ENCODE measurements at regions not wholly inside any gene's neighbourhood (a gene's known extent, or its start where the extent isn't known, plus 50 kb on each side); places are given as distances from the start of the nearest gene placed in this dataset.

GRCh38 chr9:108043585-108043984, 554.0 kb upstream of the KLF4 start:
- no peak overlapping the region for H3K27ac ChIP-seq (ENCODE audit: low read length in 2 of 2)
- WGBS (ENCODE audit: insufficient coverage): no CpG with 5 or more reads among the region's 1 CpG
- H3K4me1 Mint-ChIP-seq: no peaks in the 10 kb centered on the region
- no peak overlapping the region for H3K9ac ChIP-seq (ENCODE audit: low read length)
- H3K27ac Mint-ChIP-seq: no peak overlapping the region
- H3K9me3 ChIP-seq (ENCODE audit: control extremely low read depth in 1 of 3, control insufficient read depth in 2 of 3, insufficient read depth in 1 of 3, low read length in 2 of 3): peaks cover 3 to 7% (median 7%) of the 10 kb centered on the region in 3 donors
- DNase-seq (no peak), ATAC-seq (ENCODE audit: low read depth) (no peak)
- CTCF ChIA-PET: no interaction called here
- H3K4me2 ChIP-seq (replicated peaks; ENCODE audit: low read depth, low read length, poor library complexity, severe bottlenecking): no peak overlapping the region
- POLR2A ChIA-PET: no interaction called here
- intact Hi-C loops (cut with micrococcal nuclease): no loop called here
- no peak overlapping the region for H3K4me3 Mint-ChIP-seq
- no peaks in the 10 kb centered on the region for H3K4me1 ChIP-seq (ENCODE audit: control insufficient read depth in 2 of 2, insufficient read depth in 2 of 2, low read length in 2 of 2)
- no peaks in the 10 kb centered on the region for H3K36me3 ChIP-seq (replicated peaks in 1 of 2; ENCODE audit: control extremely low read depth in 1 of 2, control insufficient read depth in 1 of 2, extremely low read depth in 1 of 2, insufficient read depth in 2 of 2, low read length in 1 of 2)
- no peaks in the 10 kb centered on the region for H3K27me3 ChIP-seq (replicated peaks in 1 of 4; ENCODE audit: control extremely low read depth in 1 of 4, control insufficient read depth in 3 of 4, insufficient read depth in 4 of 4, low read length in 3 of 4)
- H2AFZ ChIP-seq (ENCODE audit: insufficient read depth, low read depth, low read length, poor library complexity, severe bottlenecking): no peak overlapping the region
- no peak for TF ChIP-seq EZH2 (IDR thresholded peaks at IDR 0.05; ENCODE audit: borderline replicate concordance, insufficient read depth, low read depth, low read length, poor library complexity, severe bottlenecking)
- TF ChIP-seq, protein P1, sequence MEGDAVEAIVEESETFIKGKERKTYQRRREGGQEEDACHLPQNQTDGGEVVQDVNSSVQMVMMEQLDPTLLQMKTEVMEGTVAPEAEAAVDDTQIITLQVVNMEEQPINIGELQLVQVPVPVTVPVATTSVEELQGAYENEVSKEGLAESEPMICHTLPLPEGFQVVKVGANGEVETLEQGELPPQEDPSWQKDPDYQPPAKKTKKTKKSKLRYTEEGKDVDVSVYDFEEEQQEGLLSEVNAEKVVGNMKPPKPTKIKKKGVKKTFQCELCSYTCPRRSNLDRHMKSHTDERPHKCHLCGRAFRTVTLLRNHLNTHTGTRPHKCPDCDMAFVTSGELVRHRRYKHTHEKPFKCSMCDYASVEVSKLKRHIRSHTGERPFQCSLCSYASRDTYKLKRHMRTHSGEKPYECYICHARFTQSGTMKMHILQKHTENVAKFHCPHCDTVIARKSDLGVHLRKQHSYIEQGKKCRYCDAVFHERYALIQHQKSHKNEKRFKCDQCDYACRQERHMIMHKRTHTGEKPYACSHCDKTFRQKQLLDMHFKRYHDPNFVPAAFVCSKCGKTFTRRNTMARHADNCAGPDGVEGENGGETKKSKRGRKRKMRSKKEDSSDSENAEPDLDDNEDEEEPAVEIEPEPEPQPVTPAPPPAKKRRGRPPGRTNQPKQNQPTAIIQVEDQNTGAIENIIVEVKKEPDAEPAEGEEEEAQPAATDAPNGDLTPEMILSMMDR (IDR thresholded peaks at IDR 0.05): no peak
- H3K9me3 Mint-ChIP-seq (ENCODE audit: insufficient read depth): peaks cover 12% of the 10 kb centered on the region
- no peaks in the 10 kb centered on the region for H3K79me2 ChIP-seq (ENCODE audit: control insufficient read depth, insufficient read depth, low read length)
- no peak overlapping the region for H3K4me3 ChIP-seq (ENCODE audit: control extremely low read depth in 1 of 5, extremely low read depth in 1 of 5, insufficient read depth in 1 of 5, low read depth in 2 of 5, low read length in 4 of 5)
- no peaks in the 10 kb centered on the region for H4K20me1 ChIP-seq (ENCODE audit: control insufficient read depth, insufficient read depth, low read length, poor library complexity, severe bottlenecking)
- H3K27me3 Mint-ChIP-seq: no peaks in the 10 kb centered on the region

GRCh38 chr9:108041551-108041950, 552.0 kb upstream of the KLF4 start:
- intact Hi-C loops (cut with micrococcal nuclease): no loop called here
- H3K9me3 ChIP-seq (ENCODE audit: control extremely low read depth in 1 of 3, control insufficient read depth in 2 of 3, insufficient read depth in 1 of 3, low read length in 2 of 3): peaks cover 3 to 7% (median 7%) of the 10 kb centered on the region in 3 donors
- no peak overlapping the region for H3K9ac ChIP-seq (ENCODE audit: low read length)
- ATAC-seq (ENCODE audit: low read depth): no peak
- peaks cover 10% of the 10 kb centered on the region for H3K27me3 Mint-ChIP-seq
- H3K27ac Mint-ChIP-seq: no peak overlapping the region
- H3K9me3 Mint-ChIP-seq (ENCODE audit: insufficient read depth): peaks cover 12% of the 10 kb centered on the region
- no peaks in the 10 kb centered on the region for H3K4me1 Mint-ChIP-seq
- no peak overlapping the region for H3K27ac ChIP-seq (ENCODE audit: low read length in 2 of 2)
- DNase-seq: no peak
- H3K79me2 ChIP-seq (ENCODE audit: control insufficient read depth, insufficient read depth, low read length): no peaks in the 10 kb centered on the region
- H3K27me3 ChIP-seq (replicated peaks in 1 of 4; ENCODE audit: control extremely low read depth in 1 of 4, control insufficient read depth in 3 of 4, insufficient read depth in 4 of 4, low read length in 3 of 4): no peaks in the 10 kb centered on the region
- H3K4me1 ChIP-seq (ENCODE audit: control insufficient read depth in 2 of 2, insufficient read depth in 2 of 2, low read length in 2 of 2): no peaks in the 10 kb centered on the region
- H4K20me1 ChIP-seq (ENCODE audit: control insufficient read depth, insufficient read depth, low read length, poor library complexity, severe bottlenecking): no peaks in the 10 kb centered on the region
- H3K4me2 ChIP-seq (replicated peaks; ENCODE audit: low read depth, low read length, poor library complexity, severe bottlenecking): no peak overlapping the region
- no peak for TF ChIP-seq EZH2 (IDR thresholded peaks at IDR 0.05; ENCODE audit: borderline replicate concordance, insufficient read depth, low read depth, low read length, poor library complexity, severe bottlenecking)
- TF ChIP-seq, protein P1 (IDR thresholded peaks at IDR 0.05): no peak
- no peak overlapping the region for H2AFZ ChIP-seq (ENCODE audit: insufficient read depth, low read depth, low read length, poor library complexity, severe bottlenecking)
- H3K4me3 ChIP-seq (ENCODE audit: control extremely low read depth in 1 of 5, extremely low read depth in 1 of 5, insufficient read depth in 1 of 5, low read depth in 2 of 5, low read length in 4 of 5): no peak overlapping the region
- POLR2A ChIA-PET: no interaction called here
- CTCF ChIA-PET: no interaction called here
- H3K4me3 Mint-ChIP-seq: no peak overlapping the region
- WGBS (ENCODE audit: insufficient coverage): no CpG with 5 or more reads among the region's 1 CpG
- no peaks in the 10 kb centered on the region for H3K36me3 ChIP-seq (replicated peaks in 1 of 2; ENCODE audit: control extremely low read depth in 1 of 2, control insufficient read depth in 1 of 2, extremely low read depth in 1 of 2, insufficient read depth in 2 of 2, low read length in 1 of 2)

Data from B cell (primary cell).